Transverse colon (tissue), 4 donors: ENCODE measurements at regions not wholly inside any gene's neighbourhood (a gene's known extent, or its start where the extent isn't known, plus 50 kb on each side); places are given as distances from the start of the nearest gene placed in this dataset.

Experiments
- DNase-seq: peaks from one replicate; pipeline ENCODE4 v3.0.0-alpha.2; 2019
- H3K27ac ChIP-seq, 4 donors: fragments of 200-600 bp; sonication (generic); 2 replicates each; pipeline ENCODE4 v1.5.1; 2016 to 2018; ENCODE audit warnings: inconsistent platforms in 4 of 4
- H3K27me3 ChIP-seq: fragments of 200-600 bp; sonication (generic); 2 replicates; pipeline ENCODE4 v1.5.1; 2017; ENCODE audit warnings: inconsistent platforms
- H3K36me3 ChIP-seq, 4 donors: fragments of 200-600 bp; sonication (generic); 2 replicates each; pipeline ENCODE4 v1.5.1; 2017 to 2019; ENCODE audit warnings: inconsistent platforms in 4 of 4
- H3K4me1 ChIP-seq, 4 donors: fragments of 200-600 bp; sonication (generic); 2 replicates each; pipeline ENCODE4 v1.5.1; 2017 to 2020; ENCODE audit warnings: inconsistent platforms in 4 of 4
- H3K4me3 ChIP-seq, 4 donors: fragments of 200-600 bp; sonication (generic); 1 replicate in 1 of 4; 2 replicates in 3 of 4; pipeline versions ENCODE4 v1.5.1 to v1.6.1; 2017 to 2019; ENCODE audit warnings: inconsistent platforms in 4 of 4
- H3K9me3 ChIP-seq, 2 donors: fragments of 200-600 bp; sonication (generic); 2 replicates each; pipeline ENCODE4 v1.5.1; 2017 to 2019; ENCODE audit warnings: inconsistent platforms in 2 of 2
- EP300 ChIP-seq: sonication (generic); formaldehyde crosslinking; IDR thresholded peaks from one replicate; pipeline ENCODE4 v1.6.1; 2017; ENCODE audit warnings: antibody characterized with exemption, low read depth
- POLR2A ChIP-seq: fragments of 450-650 bp; IDR thresholded peaks from one replicate; pipeline ENCODE4 v1.6.1; 2016; ENCODE audit warnings: antibody characterized with exemption, mild to moderate bottlenecking, moderate library complexity
- POLR2AphosphoS5 ChIP-seq, 3 donors: sonication (generic); formaldehyde crosslinking; IDR thresholded peaks; one replicate each; pipeline ENCODE4 v1.6.1; 2016; ENCODE audit warnings: antibody characterized with exemption in 3 of 3
- WGBS, 2 donors: methylation state at CpG; one replicate each; pipeline ENCODE4 v1.1.5; 2018; ENCODE audit warnings: low coverage in 1 of 2; 5-methylcytosine and 5-hydroxymethylcytosine counted together
- in situ Hi-C, 4 donors: fragments of 200-750 bp; cut with MboI; loops; one replicate each; pipeline versions ENCODE4 v1.15.0 to v1.15.1; 2017; ENCODE audit warnings: low sequenced_read_pairs in 3 of 4, low pct_ligation_motif_present in 1 of 4, low pct_unique_long_range_greater_than_20kb in 1 of 4
- intact Hi-C: fragments of 100-400 bp; cut with DNase I; formaldehyde crosslinking; loops from one replicate; pipeline ENCODE4 v1.15.1; 2023; ENCODE audit warnings: low total_unique reads
- TF ChIP-seq, protein P1 (sequence below), 5 experiments: fragments of 200-600 bp in 3 of 5; fragments of 450-650 bp in 2 of 5; sonication (generic) in 3 of 5; IDR thresholded peaks; 1 replicate in 2 of 5; 2 replicates in 3 of 5; pipeline ENCODE4 v1.5.1; 2016 to 2017; ENCODE audit warnings: antibody characterized with exemption in 5 of 5, inconsistent platforms in 3 of 5, mild to moderate bottlenecking in 2 of 5, moderate library complexity in 1 of 5

DNA sequence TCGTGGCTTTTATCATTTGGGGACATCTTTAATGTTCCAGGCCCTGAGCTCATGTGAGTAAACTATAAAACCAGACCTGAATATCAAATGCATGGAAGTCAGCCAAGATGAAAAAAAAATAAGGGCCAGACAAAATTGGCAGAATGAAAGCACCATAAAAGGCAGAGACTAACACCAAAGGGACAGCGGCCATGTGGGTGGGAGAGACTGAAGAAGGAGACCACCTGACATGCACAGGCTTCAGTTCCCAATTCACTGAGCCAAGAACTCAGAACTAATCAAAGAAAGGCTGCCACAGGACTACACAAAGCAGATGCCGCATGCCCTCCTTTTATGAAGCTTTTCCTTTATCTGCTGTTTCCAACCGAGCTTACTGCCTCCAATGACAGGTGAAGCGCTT is 267.1 kb downstream of the RAD51AP2 start:
- Histone ChIP-seq H3K4me1 (no peaks in the 10 kb centered on the region), H3K27me3 (no peaks in the 10 kb centered on the region), H3K27ac (no peak overlapping the region), H3K9me3 (no peaks in the 10 kb centered on the region), H3K4me3 (no peak overlapping the region), H3K36me3 (no peaks in the 10 kb centered on the region)
- intact Hi-C loops: no loop called here
- no peak for DNase-seq
- WGBS, 2 donors: 72 to 75% methylated on average over 4 to 5 of the region's 5 CpGs
- TF ChIP-seq, protein P1, sequence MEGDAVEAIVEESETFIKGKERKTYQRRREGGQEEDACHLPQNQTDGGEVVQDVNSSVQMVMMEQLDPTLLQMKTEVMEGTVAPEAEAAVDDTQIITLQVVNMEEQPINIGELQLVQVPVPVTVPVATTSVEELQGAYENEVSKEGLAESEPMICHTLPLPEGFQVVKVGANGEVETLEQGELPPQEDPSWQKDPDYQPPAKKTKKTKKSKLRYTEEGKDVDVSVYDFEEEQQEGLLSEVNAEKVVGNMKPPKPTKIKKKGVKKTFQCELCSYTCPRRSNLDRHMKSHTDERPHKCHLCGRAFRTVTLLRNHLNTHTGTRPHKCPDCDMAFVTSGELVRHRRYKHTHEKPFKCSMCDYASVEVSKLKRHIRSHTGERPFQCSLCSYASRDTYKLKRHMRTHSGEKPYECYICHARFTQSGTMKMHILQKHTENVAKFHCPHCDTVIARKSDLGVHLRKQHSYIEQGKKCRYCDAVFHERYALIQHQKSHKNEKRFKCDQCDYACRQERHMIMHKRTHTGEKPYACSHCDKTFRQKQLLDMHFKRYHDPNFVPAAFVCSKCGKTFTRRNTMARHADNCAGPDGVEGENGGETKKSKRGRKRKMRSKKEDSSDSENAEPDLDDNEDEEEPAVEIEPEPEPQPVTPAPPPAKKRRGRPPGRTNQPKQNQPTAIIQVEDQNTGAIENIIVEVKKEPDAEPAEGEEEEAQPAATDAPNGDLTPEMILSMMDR (IDR thresholded peaks at IDR 0.05): no peak
- in situ Hi-C loops: no loop called here

DNA sequence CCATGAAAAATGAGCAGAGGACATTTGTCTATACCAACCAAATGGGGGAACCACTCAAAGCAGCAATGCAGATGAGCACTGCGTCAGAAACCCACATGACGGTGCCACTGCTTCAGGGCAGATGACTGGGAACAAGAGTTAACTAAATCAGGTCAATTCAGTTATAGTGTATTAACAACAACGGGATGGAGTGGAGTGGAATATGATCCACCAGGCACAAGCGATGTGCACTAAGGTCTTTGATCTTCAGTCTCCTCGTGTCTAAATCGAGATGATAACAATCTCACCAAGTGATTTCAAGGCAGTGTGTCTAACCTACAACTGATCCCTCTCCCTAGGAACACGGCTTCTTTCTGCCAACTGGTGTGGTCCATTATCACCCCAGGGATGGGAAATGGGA is 269.0 kb downstream of the RAD51AP2 start:
- no peak overlapping the region for H3K27ac ChIP-seq
- in situ Hi-C loops: no loop called here
- TF ChIP-seq EP300 (no peak), POLR2AphosphoS5 (IDR thresholded peaks at IDR 0.05) (no peak), POLR2A (no peak)
- TF ChIP-seq, protein P1 (IDR thresholded peaks at IDR 0.05): no peak
- no peak overlapping the region for H3K4me3 ChIP-seq
- no peaks in the 10 kb centered on the region for H3K27me3 ChIP-seq
- intact Hi-C loops: no loop called here
- no peaks in the 10 kb centered on the region for H3K36me3 ChIP-seq
- no peaks in the 10 kb centered on the region for H3K9me3 ChIP-seq
- H3K4me1 ChIP-seq: no peaks in the 10 kb centered on the region
- WGBS, 2 donors: 80 to 94% methylated on average over 6 to 7 of the region's 7 CpGs
- no peak for DNase-seq

DNA sequence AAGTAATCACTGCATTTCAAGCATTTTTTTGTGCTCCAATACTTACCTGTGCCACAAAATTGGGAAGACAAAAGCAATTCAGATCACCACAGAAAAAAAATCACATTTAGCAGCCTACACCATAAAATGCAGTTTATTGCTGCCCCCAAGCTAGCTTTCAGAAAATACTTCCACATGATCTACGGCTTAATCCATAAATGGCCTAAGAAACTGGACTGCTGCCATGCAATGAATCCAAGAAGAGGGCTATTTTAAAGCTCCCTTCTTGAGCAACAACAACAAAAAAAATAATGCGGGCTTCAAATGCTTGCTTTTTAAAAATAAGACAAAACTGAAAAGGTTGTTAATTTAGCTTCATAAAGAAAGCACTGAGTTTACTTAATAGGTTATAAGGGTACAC is 272.3 kb downstream of the RAD51AP2 start:
- in situ Hi-C loops (no loop called here), intact Hi-C loops (no loop called here)
- Histone ChIP-seq H3K9me3 (no peaks in the 10 kb centered on the region), H3K27ac (no peak overlapping the region), H3K4me3 (no peak overlapping the region), H3K36me3 (no peaks in the 10 kb centered on the region), H3K4me1 (no peaks in the 10 kb centered on the region), H3K27me3 (no peaks in the 10 kb centered on the region)
- 25 to 42% methylated on average over 2 of the region's 2 CpGs for WGBS, 2 donors
- no peak for DNase-seq
- TF ChIP-seq EP300: no peak
- TF ChIP-seq POLR2A: no peak
- TF ChIP-seq POLR2AphosphoS5 (IDR thresholded peaks at IDR 0.05): no peak
- TF ChIP-seq, protein P1 (IDR thresholded peaks at IDR 0.05): no peak

DNA sequence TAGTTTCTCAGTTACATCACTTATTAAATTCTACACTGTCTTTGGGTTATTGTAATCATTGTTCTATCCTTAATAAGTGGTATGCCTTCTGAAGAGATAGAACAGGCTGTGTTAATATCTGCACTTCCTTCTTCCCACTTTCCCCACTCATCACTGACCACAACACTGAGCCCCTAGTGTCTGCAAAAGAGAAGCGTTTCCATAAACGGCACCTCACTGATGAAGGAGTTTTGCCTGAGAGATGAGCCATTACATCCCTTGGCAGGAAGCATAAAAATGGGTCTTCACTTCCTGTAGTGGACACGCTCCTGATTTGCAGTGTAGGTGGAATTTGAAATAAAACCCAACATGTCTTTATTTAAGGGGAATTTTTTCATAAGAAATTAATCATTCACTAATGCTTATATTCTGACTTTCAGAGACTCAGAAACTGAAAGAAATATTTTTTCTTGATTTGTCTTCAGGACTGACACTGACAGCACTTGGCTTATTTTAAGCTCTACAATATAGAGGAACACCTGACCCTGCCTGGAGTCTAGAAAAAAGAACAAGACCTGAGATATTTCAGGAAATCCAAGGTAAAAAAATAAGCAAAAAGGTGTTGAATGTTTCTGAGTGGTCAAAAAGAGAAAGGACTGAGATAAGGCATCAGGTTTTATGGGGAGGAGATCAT is 275.3 kb downstream of the RAD51AP2 start:
- no peaks in the 10 kb centered on the region for H3K27me3 ChIP-seq
- 70 to 86% methylated on average over 2 to 3 of the region's 3 CpGs for WGBS, 2 donors
- H3K27ac ChIP-seq: no peak overlapping the region
- no peaks in the 10 kb centered on the region for H3K9me3 ChIP-seq
- H3K4me1 ChIP-seq: no peaks in the 10 kb centered on the region
- no peak overlapping the region for H3K4me3 ChIP-seq
- TF ChIP-seq POLR2A: no peak
- TF ChIP-seq EP300: no peak
- TF ChIP-seq, protein P1 (IDR thresholded peaks at IDR 0.05): no peak
- TF ChIP-seq POLR2AphosphoS5 (IDR thresholded peaks at IDR 0.05): no peak
- H3K36me3 ChIP-seq: no peaks in the 10 kb centered on the region
- intact Hi-C loops: no loop called here
- in situ Hi-C loops: no loop called here
- DNase-seq: no peak
